SK-N-SH treated with all-trans-retinoic acid at 6 μM for 48 hours (cell line): ENCODE measurements at regions not wholly inside any gene's neighbourhood (a gene's known extent, or its start where the extent isn't known, plus 50 kb on each side); places are given as distances from the start of the nearest gene placed in this dataset.
"Not testable (repeated sequence)": the region's sequence is repeated elsewhere in the genome, so short reads cannot be mapped to it uniquely, and the experiment has no call there.

Experiments
- ATAC-seq: fragments of 200-7000 bp; cut with Tn5 transposase; 3 replicates; pipeline ENCODE4 v1.9.1; 2020; ENCODE audit warnings: mild to moderate bottlenecking, moderate library complexity
- ARNTL ChIP-seq: fragments of 450-650 bp; formaldehyde crosslinking; IDR thresholded peaks from 2 replicates; pipeline ENCODE4 v1.5.0; 2020; ENCODE audit warnings: low read depth, mild to moderate bottlenecking, moderate library complexity, borderline replicate concordance
- BACH2 ChIP-seq: fragments of 250-450 bp; sonication (Bioruptor Pico); IDR thresholded peaks from 2 replicates; pipeline ENCODE4 v1.9.0; 2021; ENCODE audit warnings: mild to moderate bottlenecking, borderline replicate concordance
- CREB5 ChIP-seq: fragments of 250-450 bp; sonication (Bioruptor Pico); IDR thresholded peaks from 2 replicates; pipeline ENCODE4 v1.5.1; 2020; ENCODE audit warnings: low read depth, mild to moderate bottlenecking, moderate library complexity
- CSDC2 ChIP-seq: fragments of 250-450 bp; sonication (Bioruptor Pico); IDR thresholded peaks from 2 replicates; pipeline ENCODE4 v1.5.0; 2020; ENCODE audit warnings: mild to moderate bottlenecking, moderate library complexity
- CSRNP3 ChIP-seq: fragments of 250-450 bp; sonication (Bioruptor Pico); IDR thresholded peaks from 2 replicates; pipeline ENCODE4 v1.5.1; 2021; ENCODE audit warnings: mild to moderate bottlenecking, moderate library complexity
- ESRRG ChIP-seq: fragments of 250-450 bp; sonication (Bioruptor Pico); IDR thresholded peaks from 2 replicates; pipeline ENCODE4 v1.6.1; 2021; ENCODE audit warnings: mild to moderate bottlenecking
- ISL1 ChIP-seq: fragments of 250-450 bp; sonication (Bioruptor Pico); IDR thresholded peaks from 2 replicates; pipeline ENCODE4 v2.1.2; 2022; ENCODE audit warnings: mild to moderate bottlenecking, moderate library complexity
- PATZ1 ChIP-seq: fragments of 250-450 bp; sonication (Bioruptor Pico); IDR thresholded peaks from 2 replicates; pipeline ENCODE4 v1.8.0; 2020; ENCODE audit warnings: mild to moderate bottlenecking, moderate library complexity, borderline replicate concordance
- POU6F1 ChIP-seq: fragments of 250-450 bp; sonication (Bioruptor Pico); IDR thresholded peaks from 2 replicates; pipeline ENCODE4 v1.8.0; 2021; ENCODE audit warnings: low read depth, mild to moderate bottlenecking, moderate library complexity, borderline replicate concordance
- PPARA ChIP-seq: fragments of 250-450 bp; sonication (Bioruptor Pico); IDR thresholded peaks from 2 replicates; pipeline ENCODE4 v1.5.0; 2020; ENCODE audit warnings: mild to moderate bottlenecking, borderline replicate concordance
- RARB ChIP-seq: fragments of 250-450 bp; sonication (Bioruptor Pico); IDR thresholded peaks from 2 replicates; pipeline ENCODE4 v1.8.0; 2021; ENCODE audit warnings: mild to moderate bottlenecking, moderate library complexity
- TOX ChIP-seq: fragments of 250-450 bp; sonication (Bioruptor Pico); IDR thresholded peaks from 2 replicates; pipeline ENCODE4 v1.8.0; 2021; ENCODE audit warnings: mild to moderate bottlenecking, moderate library complexity, borderline replicate concordance
- ZC3H10 ChIP-seq: fragments of 250-450 bp; sonication (Bioruptor Pico); IDR thresholded peaks from 2 replicates; pipeline ENCODE4 v1.5.1; 2021; ENCODE audit warnings: mild to moderate bottlenecking, moderate library complexity
- ZFP30 ChIP-seq: fragments of 450-650 bp; formaldehyde crosslinking; IDR thresholded peaks from 2 replicates; pipeline ENCODE4 v1.5.0; 2022; ENCODE audit warnings: mild to moderate bottlenecking, moderate library complexity
- ZNF565 ChIP-seq: fragments of 450-650 bp; formaldehyde crosslinking; conservative IDR thresholded peaks from 2 replicates; pipeline ENCODE4 v1.5.0; 2020; ENCODE audit warnings: low read depth, mild to moderate bottlenecking, moderate library complexity
- ZNF8 ChIP-seq: fragments of 450-650 bp; formaldehyde crosslinking; IDR thresholded peaks from 2 replicates; pipeline ENCODE4 v1.5.0; 2020; ENCODE audit warnings: mild to moderate bottlenecking, moderate library complexity

DNA sequence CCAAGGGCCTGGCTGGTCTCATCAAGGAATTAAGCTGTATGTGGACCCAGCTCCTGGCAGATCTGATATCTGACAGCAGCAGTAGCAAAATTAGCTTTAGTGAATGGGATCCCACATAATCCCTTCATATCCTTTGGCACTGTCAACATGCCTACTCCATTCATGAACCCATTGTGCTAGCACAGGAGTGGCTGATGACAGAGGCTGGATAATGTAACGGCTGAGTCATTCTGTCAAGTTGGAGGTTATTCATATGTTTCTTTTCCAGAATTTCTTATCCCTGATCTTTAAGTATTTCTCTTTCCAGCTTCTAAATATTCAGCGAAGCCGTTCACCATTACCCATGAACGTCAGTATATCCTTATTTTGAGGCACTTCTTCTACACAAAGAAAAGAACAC is 84.3 kb downstream of the EXTL2 start:
- peak; percentile 37; the same call in 1 of the 3 replicates for ATAC-seq
- TF ChIP-seq TOX = no peak
- TF ChIP-seq CSRNP3 (CRISPR knock-in tag) = no peak
- TF ChIP-seq RARB = no peak
- TF ChIP-seq ISL1 (CRISPR knock-in tag) = no peak
- TF ChIP-seq ZNF565 (CRISPR knock-in tag) = no peak
- no peak for TF ChIP-seq ZFP30 (CRISPR knock-in tag)
- no peak for TF ChIP-seq ZNF8 (CRISPR knock-in tag)
- no peak for TF ChIP-seq POU6F1 (CRISPR knock-in tag)
- no peak for TF ChIP-seq PATZ1
- TF ChIP-seq BACH2 (CRISPR knock-in tag) = no peak

- no peak for ATAC-seq
- no peak for TF ChIP-seq ARNTL (CRISPR knock-in tag)
- no peak for TF ChIP-seq CREB5 (CRISPR knock-in tag)
- TF ChIP-seq CSDC2 = no peak
- TF ChIP-seq ZNF8 (CRISPR knock-in tag) = no peak
- TF ChIP-seq, all 23 proteins: peak for 0
These were observed 82.8 kb downstream of the EXTL2 start for GRCh38 chr1:100811808-100812207.

DNA sequence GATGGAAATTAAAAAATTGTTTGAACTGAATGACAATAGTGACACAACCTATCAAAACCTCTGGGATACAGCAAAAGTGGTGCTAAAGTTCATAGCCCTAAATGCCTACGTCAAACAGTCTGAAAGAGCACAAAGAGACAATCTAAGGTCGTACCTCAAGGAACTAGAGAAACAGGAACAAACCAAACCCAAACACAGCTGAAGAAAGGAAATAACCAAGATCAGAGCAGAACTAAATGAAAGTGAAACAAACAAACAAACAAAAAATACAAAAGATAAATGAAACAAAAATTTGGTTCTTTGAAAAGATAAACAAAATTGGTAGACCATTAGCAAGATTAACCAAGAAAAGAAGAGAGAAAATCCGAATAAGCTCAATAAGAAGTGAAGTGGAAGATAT is 79.7 kb downstream of the EXTL2 start:
- not testable (repeated sequence) for ATAC-seq

DNA sequence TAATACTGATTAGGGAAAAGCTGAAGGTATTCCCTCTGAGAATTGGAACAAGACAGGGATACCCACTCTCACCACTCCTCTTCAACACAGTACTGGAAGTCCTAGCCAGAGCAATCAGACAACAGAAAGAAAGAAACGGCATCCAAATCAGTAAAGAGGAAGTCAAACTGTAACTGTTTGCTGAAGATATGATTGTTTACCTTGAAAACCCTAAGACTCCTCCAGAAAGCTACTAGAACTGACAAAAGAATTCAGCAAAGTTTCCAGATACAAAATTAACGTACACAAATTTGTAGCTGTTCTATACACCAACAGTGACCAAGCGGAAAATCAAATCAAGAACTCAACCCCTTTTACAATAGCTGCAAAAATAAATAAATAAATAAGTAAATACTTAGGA is 78.6 kb downstream of the EXTL2 start:
- no peak for ATAC-seq
- TF ChIP-seq ZNF8 (CRISPR knock-in tag) (no peak), ESRRG (CRISPR knock-in tag) (no peak), ARNTL (CRISPR knock-in tag) (no peak), PPARA (CRISPR knock-in tag) (no peak), ZC3H10 (CRISPR knock-in tag) (no peak)

DNA sequence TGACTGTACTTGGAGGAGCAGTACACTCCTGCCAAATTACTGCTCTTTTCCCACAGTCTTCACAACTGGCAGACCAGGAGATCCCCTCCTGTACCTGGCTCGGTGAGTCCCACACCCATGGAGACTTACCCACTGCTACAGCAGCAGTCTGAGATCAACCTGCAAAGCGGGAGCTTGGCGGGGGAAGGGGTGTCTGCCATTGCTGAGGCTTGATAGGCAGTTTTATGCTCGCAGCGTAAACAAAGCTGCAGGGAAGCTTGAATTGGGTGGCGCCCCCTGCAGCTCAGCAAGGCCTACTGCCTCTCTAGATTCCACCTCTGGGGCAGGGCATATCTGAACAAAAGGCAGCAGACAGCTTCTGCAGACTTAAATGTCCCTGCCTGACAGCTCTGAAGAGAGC is 74.4 kb downstream of the EXTL2 start:
- ATAC-seq = not testable (repeated sequence)

DNA sequence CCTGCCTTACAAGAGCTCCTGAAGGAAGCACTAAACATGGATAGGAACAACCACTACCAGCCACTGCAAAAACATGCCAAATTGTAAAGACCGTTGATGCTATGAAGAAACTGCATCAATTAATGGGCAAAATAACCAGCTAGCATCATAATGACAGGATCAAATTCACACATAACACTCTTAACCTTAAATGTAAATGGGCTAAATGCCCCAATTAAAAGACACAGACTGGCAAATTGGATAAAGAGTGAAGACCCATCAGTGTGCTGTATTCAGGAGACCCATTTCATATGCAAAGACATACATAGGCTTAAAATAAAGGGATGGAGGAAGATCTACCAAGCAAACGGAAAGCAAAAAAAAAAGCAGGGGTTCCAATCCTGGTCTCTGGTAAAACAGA is 72.7 kb downstream of the EXTL2 start:
- ATAC-seq = not testable (repeated sequence)
